ENCODE measurements at regions not wholly inside any gene's neighbourhood (a gene's known extent, or its start where the extent isn't known, plus 50 kb on each side); places are given as distances from the start of the nearest gene placed in this dataset.

DNA sequence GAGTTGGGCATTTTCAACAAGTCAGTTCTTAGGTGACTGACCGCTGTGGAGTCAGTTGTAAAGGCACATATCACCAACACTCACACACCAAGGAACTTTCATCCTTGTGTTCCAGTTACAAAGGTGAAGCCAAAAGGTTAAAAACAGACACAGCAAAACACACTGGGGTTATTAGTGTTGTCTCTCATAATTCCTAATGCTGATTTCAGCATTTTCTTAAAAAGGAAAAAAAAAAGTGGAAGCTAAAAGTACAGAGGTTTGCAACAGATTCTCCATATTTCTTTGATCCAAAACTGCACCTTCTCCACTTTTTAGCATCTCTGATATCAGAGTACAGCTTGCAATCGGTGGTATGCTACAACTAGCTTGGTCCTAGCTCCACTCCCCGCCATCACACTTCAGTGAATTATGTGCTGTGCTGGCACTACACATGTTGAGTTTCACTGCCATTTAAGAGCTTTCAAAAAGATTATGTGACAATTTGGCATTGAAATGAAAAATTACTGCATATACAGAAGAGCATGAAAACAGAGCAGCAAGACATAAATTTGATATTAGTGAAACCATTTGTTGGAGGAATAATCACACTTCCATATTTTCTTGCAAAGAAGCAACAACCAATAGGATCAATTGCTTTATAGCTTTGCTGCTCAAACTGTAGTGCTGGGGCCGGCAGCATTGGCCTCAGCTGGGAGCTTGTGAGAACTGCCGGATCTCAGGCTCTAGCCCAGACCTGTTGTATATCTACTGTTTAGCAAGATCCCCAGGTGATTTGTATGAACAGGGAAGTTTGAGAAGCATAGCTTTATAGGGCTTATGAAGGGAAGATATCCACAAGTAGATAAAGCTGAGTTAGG is 62.3 kb upstream of the DAPL1 start:
- Histone ChIP-seq H3K27ac (ENCODE audit: low read depth, low read length) (no peak overlapping the region), H3K23ac (ENCODE audit: low read length) (no peak overlapping the region), H3K9ac (ENCODE audit: low read length) (no peak overlapping the region), H4K8ac (ENCODE audit: low read depth, low read length) (no peak overlapping the region), H3K36me3 (ENCODE audit: control insufficient read depth in 1 of 2, insufficient read depth in 2 of 2, low read length in 2 of 2) (no peaks in the 10 kb centered on the region), H4K12ac (ENCODE audit: low read depth, low read length) (no peak overlapping the region), H3K9me3 (ENCODE audit: insufficient read depth, low read depth, low read length) (no peaks in the 10 kb centered on the region), H3K27me3 (ENCODE audit: insufficient read depth, low read length) (no peaks in the 10 kb centered on the region), H3K14ac (ENCODE audit: low read length) (no peak overlapping the region), H3K18ac (ENCODE audit: low read length) (no peak overlapping the region), H4K91ac (ENCODE audit: low read depth, low read length) (no peak overlapping the region), H2BK12ac (ENCODE audit: low read length) (no peak overlapping the region), H3K79me1 (ENCODE audit: low read length) (no peaks in the 10 kb centered on the region), H3K4me3 (ENCODE audit: low read depth, low read length) (no peak overlapping the region), H3K79me2 (ENCODE audit: control insufficient read depth, insufficient read depth, low read length, poor library complexity) (no peaks in the 10 kb centered on the region), H3K4me2 (ENCODE audit: low read length) (no peak overlapping the region), H3K4me1 (ENCODE audit: control insufficient read depth in 1 of 2, insufficient read depth in 2 of 2, low read length in 2 of 2) (no peaks in the 10 kb centered on the region), H2BK120ac (ENCODE audit: insufficient read depth, low read length, poor library complexity) (no peak overlapping the region), H2AFZ (ENCODE audit: insufficient read depth, low read length, poor library complexity) (no peak overlapping the region), H2AK5ac (ENCODE audit: low read length) (no peak overlapping the region), H3K4ac (ENCODE audit: low read depth, low read length) (no peak overlapping the region), H2BK5ac (ENCODE audit: low read depth, low read length, poor library complexity) (no peak overlapping the region)
- no peak for DNase-seq
- no CpG with 5 or more reads among the region's 5 CpGs for WGBS (ENCODE audit: extremely low coverage, insufficient coverage, insufficient read length)

DNA sequence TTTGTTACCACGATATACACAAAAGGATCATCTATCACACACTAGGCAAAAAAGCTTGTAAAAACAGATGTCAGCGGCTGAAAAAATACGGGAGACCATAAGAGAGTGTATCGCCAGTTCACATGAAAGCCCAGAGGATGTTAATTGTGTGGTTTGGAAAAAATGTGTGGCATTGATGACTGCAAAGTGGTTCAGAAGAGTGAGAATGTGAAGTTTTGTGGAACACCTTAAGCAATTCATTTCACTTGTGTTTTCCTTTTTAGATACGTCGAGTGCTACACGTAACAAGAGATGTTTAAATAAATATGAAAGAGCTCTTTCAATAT is 61.7 kb upstream of the DAPL1 start:
- Histone ChIP-seq H4K8ac (ENCODE audit: low read depth, low read length) (no peak overlapping the region), H3K4me2 (ENCODE audit: low read length) (no peak overlapping the region), H3K9ac (ENCODE audit: low read length) (no peak overlapping the region), H2AK5ac (ENCODE audit: low read length) (no peak overlapping the region), H3K27me3 (ENCODE audit: insufficient read depth, low read length) (no peaks in the 10 kb centered on the region), H3K14ac (ENCODE audit: low read length) (no peak overlapping the region), H3K4me1 (ENCODE audit: control insufficient read depth in 1 of 2, insufficient read depth in 2 of 2, low read length in 2 of 2) (no peaks in the 10 kb centered on the region), H3K79me1 (ENCODE audit: low read length) (no peaks in the 10 kb centered on the region), H4K91ac (ENCODE audit: low read depth, low read length) (no peak overlapping the region), H4K12ac (ENCODE audit: low read depth, low read length) (no peak overlapping the region), H3K4me3 (ENCODE audit: low read depth, low read length) (no peak overlapping the region), H3K27ac (ENCODE audit: low read depth, low read length) (no peak overlapping the region), H3K18ac (ENCODE audit: low read length) (no peak overlapping the region), H3K36me3 (ENCODE audit: control insufficient read depth in 1 of 2, insufficient read depth in 2 of 2, low read length in 2 of 2) (no peaks in the 10 kb centered on the region), H2BK120ac (ENCODE audit: insufficient read depth, low read length, poor library complexity) (no peak overlapping the region), H3K79me2 (ENCODE audit: control insufficient read depth, insufficient read depth, low read length, poor library complexity) (no peaks in the 10 kb centered on the region), H3K23ac (ENCODE audit: low read length) (no peak overlapping the region), H2AFZ (ENCODE audit: insufficient read depth, low read length, poor library complexity) (no peak overlapping the region), H2BK5ac (ENCODE audit: low read depth, low read length, poor library complexity) (no peak overlapping the region), H3K4ac (ENCODE audit: low read depth, low read length) (no peak overlapping the region), H3K9me3 (ENCODE audit: insufficient read depth, low read depth, low read length) (no peaks in the 10 kb centered on the region), H2BK12ac (ENCODE audit: low read length) (no peak overlapping the region)
- DNase-seq = no peak
- no CpG with 5 or more reads among the region's 7 CpGs for WGBS (ENCODE audit: extremely low coverage, insufficient coverage, insufficient read length)

DNA sequence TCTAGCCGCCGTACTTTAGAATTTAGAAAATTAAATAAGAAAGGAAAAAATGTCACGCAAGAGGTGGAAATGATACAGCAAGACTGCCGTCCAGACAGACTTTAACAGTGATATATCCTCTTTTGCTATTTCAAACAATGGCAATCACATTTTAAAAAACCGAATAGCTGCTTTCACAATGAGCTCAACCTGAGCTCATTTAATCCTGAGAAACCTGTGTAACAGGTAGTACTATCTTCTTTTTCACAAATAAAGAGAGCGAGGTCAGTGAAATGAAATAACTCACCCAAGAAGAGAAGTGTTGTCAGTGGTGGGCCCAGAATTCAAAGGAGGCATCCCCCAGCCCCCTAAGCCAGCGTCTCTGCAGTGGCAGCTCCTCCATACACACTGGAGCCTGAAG is 60.7 kb upstream of the DAPL1 start:
- Histone ChIP-seq H2BK120ac (ENCODE audit: insufficient read depth, low read length, poor library complexity) (no peak overlapping the region), H3K4ac (ENCODE audit: low read depth, low read length) (no peak overlapping the region), H3K4me2 (ENCODE audit: low read length) (no peak overlapping the region), H4K12ac (ENCODE audit: low read depth, low read length) (no peak overlapping the region), H3K4me1 (ENCODE audit: control insufficient read depth in 1 of 2, insufficient read depth in 2 of 2, low read length in 2 of 2) (no peaks in the 10 kb centered on the region), H3K79me2 (ENCODE audit: control insufficient read depth, insufficient read depth, low read length, poor library complexity) (no peaks in the 10 kb centered on the region), H3K79me1 (ENCODE audit: low read length) (no peaks in the 10 kb centered on the region), H2AFZ (ENCODE audit: insufficient read depth, low read length, poor library complexity) (no peak overlapping the region), H3K36me3 (ENCODE audit: control insufficient read depth in 1 of 2, insufficient read depth in 2 of 2, low read length in 2 of 2) (no peaks in the 10 kb centered on the region), H3K23ac (ENCODE audit: low read length) (no peak overlapping the region), H2AK5ac (ENCODE audit: low read length) (no peak overlapping the region), H2BK5ac (ENCODE audit: low read depth, low read length, poor library complexity) (no peak overlapping the region), H4K8ac (ENCODE audit: low read depth, low read length) (no peak overlapping the region), H3K18ac (ENCODE audit: low read length) (no peak overlapping the region), H4K91ac (ENCODE audit: low read depth, low read length) (no peak overlapping the region), H3K14ac (ENCODE audit: low read length) (no peak overlapping the region), H3K27ac (ENCODE audit: low read depth, low read length) (no peak overlapping the region), H3K9me3 (ENCODE audit: insufficient read depth, low read depth, low read length) (no peaks in the 10 kb centered on the region), H3K27me3 (ENCODE audit: insufficient read depth, low read length) (no peaks in the 10 kb centered on the region), H3K9ac (ENCODE audit: low read length) (no peak overlapping the region), H3K4me3 (ENCODE audit: low read depth, low read length) (no peak overlapping the region), H2BK12ac (ENCODE audit: low read length) (no peak overlapping the region)
- peak in 1 of 2 donors; percentile 29 for DNase-seq
- no CpG with 5 or more reads among the region's 7 CpGs for WGBS (ENCODE audit: extremely low coverage, insufficient coverage, insufficient read length)

DNA sequence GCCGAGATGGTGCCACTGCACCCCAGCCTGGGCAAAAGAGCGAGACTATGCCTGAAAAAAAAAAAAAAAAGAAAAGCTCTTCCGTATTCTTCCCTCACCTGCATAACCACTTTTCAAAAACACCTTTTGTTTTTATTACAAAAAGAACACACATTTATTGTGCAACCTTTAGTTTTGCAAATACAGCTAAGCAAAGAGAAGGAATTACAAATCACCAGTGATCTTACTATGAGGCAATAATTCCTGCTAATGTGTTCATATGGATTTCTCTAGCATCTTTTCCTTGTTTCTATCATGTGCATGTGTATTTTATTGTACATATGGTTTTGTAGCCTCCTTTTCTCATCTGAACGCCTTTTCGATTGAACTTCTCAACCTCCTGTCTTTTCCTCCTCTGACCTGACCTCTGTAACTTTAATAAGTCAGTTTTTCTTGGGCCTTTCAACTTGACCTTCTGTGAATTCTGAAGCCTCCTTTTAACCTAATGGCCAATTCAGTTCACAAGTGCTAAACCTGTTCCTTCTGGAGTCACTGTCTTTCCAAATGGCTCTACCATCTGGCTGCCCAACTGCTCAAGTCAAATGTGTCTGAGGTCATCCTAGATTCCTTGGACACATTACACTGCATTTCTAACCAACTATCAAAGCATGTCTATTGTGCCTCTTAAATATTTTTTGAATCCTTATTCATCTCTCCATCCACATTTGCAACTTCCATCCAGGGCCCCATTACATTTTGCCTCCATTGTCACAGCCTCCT is 59.1 kb upstream of the DAPL1 start:
- Histone ChIP-seq H3K9me3 (ENCODE audit: insufficient read depth, low read depth, low read length) (no peaks in the 10 kb centered on the region), H2AFZ (ENCODE audit: insufficient read depth, low read length, poor library complexity) (no peak overlapping the region), H2BK120ac (ENCODE audit: insufficient read depth, low read length, poor library complexity) (no peak overlapping the region), H3K18ac (ENCODE audit: low read length) (no peak overlapping the region), H3K4me1 (ENCODE audit: control insufficient read depth in 1 of 2, insufficient read depth in 2 of 2, low read length in 2 of 2) (no peaks in the 10 kb centered on the region), H3K4ac (ENCODE audit: low read depth, low read length) (no peak overlapping the region), H3K27ac (ENCODE audit: low read depth, low read length) (no peak overlapping the region), H3K36me3 (ENCODE audit: control insufficient read depth in 1 of 2, insufficient read depth in 2 of 2, low read length in 2 of 2) (no peaks in the 10 kb centered on the region), H2BK5ac (ENCODE audit: low read depth, low read length, poor library complexity) (no peak overlapping the region), H3K79me1 (ENCODE audit: low read length) (no peaks in the 10 kb centered on the region), H3K27me3 (ENCODE audit: insufficient read depth, low read length) (no peaks in the 10 kb centered on the region), H4K91ac (ENCODE audit: low read depth, low read length) (no peak overlapping the region), H3K23ac (ENCODE audit: low read length) (no peak overlapping the region), H3K79me2 (ENCODE audit: control insufficient read depth, insufficient read depth, low read length, poor library complexity) (no peaks in the 10 kb centered on the region), H3K4me2 (ENCODE audit: low read length) (no peak overlapping the region), H2BK12ac (ENCODE audit: low read length) (no peak overlapping the region), H2AK5ac (ENCODE audit: low read length) (no peak overlapping the region), H3K14ac (ENCODE audit: low read length) (no peak overlapping the region), H4K8ac (ENCODE audit: low read depth, low read length) (no peak overlapping the region), H3K4me3 (ENCODE audit: low read depth, low read length) (no peak overlapping the region), H3K9ac (ENCODE audit: low read length) (no peak overlapping the region), H4K12ac (ENCODE audit: low read depth, low read length) (no peak overlapping the region)
- WGBS (ENCODE audit: extremely low coverage, insufficient coverage, insufficient read length) = no CpG with 5 or more reads among the region's 5 CpGs
- no peak for DNase-seq
